ENCODE measurements at regions not wholly inside any gene's neighbourhood (a gene's known extent, or its start where the extent isn't known, plus 50 kb on each side); places are given as distances from the start of the nearest gene placed in this dataset.
"Not testable (repeated sequence)": the region's sequence is repeated elsewhere in the genome, so short reads cannot be mapped to it uniquely, and the experiment has no call there.

- no peak for DNase-seq
These were observed 1400.0 kb downstream of the CDY2B start for GRCh38 chrY:16480031-16480430.

- DNase-seq: no peak
These were observed 1406.0 kb downstream of the CDY2B start for GRCh38 chrY:16474053-16474452.

- DNase-seq: no peak
These were observed 1425.2 kb downstream of the CDY2B start for GRCh38 chrY:16454799-16455198.

- no peak for DNase-seq
These were observed 1433.9 kb downstream of the CDY2B start for GRCh38 chrY:16446152-16446551.

GRCh38 chrY:16409206-16409923 is 1470.7 kb downstream of the CDY2B start:
- DNase-seq: not testable (repeated sequence)

- DNase-seq: not testable (repeated sequence)
These were observed 1500.6 kb downstream of the CDY2B start for GRCh38 chrY:16379458-16379857.

- DNase-seq: not testable (repeated sequence)
These were observed 1538.4 kb downstream of the CDY2B start for GRCh38 chrY:16341592-16341991.

GRCh38 chrY:16330032-16330758 is 1549.8 kb downstream of the CDY2B start:
- not testable (repeated sequence) for DNase-seq

- not testable (repeated sequence) for DNase-seq
These were observed 1550.7 kb downstream of the CDY2B start for GRCh38 chrY:16329135-16329820.
